Sigmoid colon (tissue), 4 donors: ENCODE measurements at regions not wholly inside any gene's neighbourhood (a gene's known extent, or its start where the extent isn't known, plus 50 kb on each side); places are given as distances from the start of the nearest gene placed in this dataset.

Experiments used
- EP300 ChIP-seq, 4 donors: sonication (generic); formaldehyde crosslinking; IDR thresholded peaks; one replicate each; pipeline ENCODE4 v1.6.1; 2017; ENCODE audit warnings: antibody characterized with exemption in 4 of 4
- POLR2A ChIP-seq, 2 donors: fragments of 450-650 bp; IDR thresholded peaks; one replicate each; pipeline ENCODE4 v1.6.1; 2016; ENCODE audit warnings: antibody characterized with exemption in 2 of 2, mild to moderate bottlenecking in 2 of 2, moderate library complexity in 2 of 2
- POLR2AphosphoS5 ChIP-seq, 4 donors: sonication (generic); formaldehyde crosslinking; IDR thresholded peaks; one replicate each; pipeline ENCODE4 v1.6.1; 2017; ENCODE audit warnings: antibody characterized with exemption in 4 of 4
- TF ChIP-seq, protein P1 (sequence below), 4 experiments: fragments of 450-650 bp in 3 of 4; fragments of 200-600 bp in 1 of 4; IDR thresholded peaks; one replicate each; pipeline ENCODE4 v1.5.1; 2016 to 2019; ENCODE audit warnings: antibody characterized with exemption in 4 of 4, mild to moderate bottlenecking in 3 of 4, moderate library complexity in 2 of 4

DNA sequence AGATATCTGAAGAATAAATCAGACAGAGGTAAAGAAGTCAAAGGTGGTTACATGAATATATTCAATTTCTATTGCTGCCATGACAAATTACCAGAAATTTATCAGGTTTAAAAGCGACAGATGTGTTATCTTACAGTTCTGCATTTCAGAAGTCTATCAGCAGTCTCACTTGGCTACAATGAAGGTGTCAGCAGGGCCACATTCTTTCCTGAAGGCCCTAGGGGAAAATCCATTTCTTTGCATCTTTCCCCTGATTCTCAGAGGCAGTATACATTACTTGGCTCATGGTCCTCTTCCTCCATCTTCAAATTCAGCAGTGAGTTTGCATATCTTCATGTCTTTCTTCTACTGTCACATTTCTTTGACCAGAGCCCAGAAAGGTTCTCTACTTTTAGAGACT lies 145.8 kb upstream of the GULP1 start:
- TF ChIP-seq, protein P1, sequence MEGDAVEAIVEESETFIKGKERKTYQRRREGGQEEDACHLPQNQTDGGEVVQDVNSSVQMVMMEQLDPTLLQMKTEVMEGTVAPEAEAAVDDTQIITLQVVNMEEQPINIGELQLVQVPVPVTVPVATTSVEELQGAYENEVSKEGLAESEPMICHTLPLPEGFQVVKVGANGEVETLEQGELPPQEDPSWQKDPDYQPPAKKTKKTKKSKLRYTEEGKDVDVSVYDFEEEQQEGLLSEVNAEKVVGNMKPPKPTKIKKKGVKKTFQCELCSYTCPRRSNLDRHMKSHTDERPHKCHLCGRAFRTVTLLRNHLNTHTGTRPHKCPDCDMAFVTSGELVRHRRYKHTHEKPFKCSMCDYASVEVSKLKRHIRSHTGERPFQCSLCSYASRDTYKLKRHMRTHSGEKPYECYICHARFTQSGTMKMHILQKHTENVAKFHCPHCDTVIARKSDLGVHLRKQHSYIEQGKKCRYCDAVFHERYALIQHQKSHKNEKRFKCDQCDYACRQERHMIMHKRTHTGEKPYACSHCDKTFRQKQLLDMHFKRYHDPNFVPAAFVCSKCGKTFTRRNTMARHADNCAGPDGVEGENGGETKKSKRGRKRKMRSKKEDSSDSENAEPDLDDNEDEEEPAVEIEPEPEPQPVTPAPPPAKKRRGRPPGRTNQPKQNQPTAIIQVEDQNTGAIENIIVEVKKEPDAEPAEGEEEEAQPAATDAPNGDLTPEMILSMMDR (IDR thresholded peaks at IDR 0.05), result no peak
- TF ChIP-seq POLR2A (IDR thresholded peaks at IDR 0.05) (no peak), POLR2AphosphoS5 (IDR thresholded peaks at IDR 0.05) (no peak), EP300 (IDR thresholded peaks at IDR 0.05) (no peak)
